Colonic mucosa (tissue), 4 donors: ENCODE measurements at regions not wholly inside any gene's neighbourhood (a gene's known extent, or its start where the extent isn't known, plus 50 kb on each side); places are given as distances from the start of the nearest gene placed in this dataset.

Source experiments
- DNase-seq: peaks from one replicate; pipeline ENCODE4 v3.0.0-alpha.2; 2020
- H3K27ac ChIP-seq: fragments of 200-600 bp; one replicate; pipeline ENCODE4 v1.8.0; 2021
- H3K27me3 ChIP-seq: fragments of 200-600 bp; one replicate; pipeline ENCODE4 v1.8.0; 2021
- H3K36me3 ChIP-seq: fragments of 200-600 bp; one replicate; pipeline ENCODE4 v1.8.0; 2021
- H3K4me1 ChIP-seq: fragments of 200-600 bp; one replicate; pipeline ENCODE4 v1.8.0; 2021; ENCODE audit warnings: mild to moderate bottlenecking
- H3K4me3 ChIP-seq: fragments of 200-600 bp; one replicate; pipeline ENCODE4 v1.8.0; 2021
- H3K9ac ChIP-seq, 2 donors: one replicate each; pipeline ENCODE4 v1.7.0; 2013; ENCODE audit warnings: control low read depth in 2 of 2, low read depth in 2 of 2, low read length in 2 of 2
- H3K9me3 ChIP-seq: fragments of 200-600 bp; one replicate; pipeline ENCODE4 v1.8.0; 2021
- CTCF ChIP-seq: fragments of 200-600 bp; IDR thresholded peaks from one replicate; pipeline ENCODE4 v1.8.0; 2022; ENCODE audit warnings: antibody characterized with exemption, mild to moderate bottlenecking
- intact Hi-C: fragments of 100-400 bp; cut with DNase I; formaldehyde crosslinking; loops from one replicate; pipeline ENCODE4 v1.14.1; 2022
- donor health status: healthy.
- donor health status: DM: no; HTN: no; CAD: no.
- donor health status: DM: no; HTN: no; CAD: no.

- intact Hi-C loops, result loop anchor here (5.0 kb wide), 1 partner anchor 540 kb away; no protein-coding TSS in a partner anchor
- DNase-seq, result no peak
- Histone ChIP-seq H3K4me1 (no peaks in the 10 kb centered on the region), H3K27ac (no peak overlapping the region), H3K9me3 (no peaks in the 10 kb centered on the region), H3K4me3 (no peak overlapping the region), H3K27me3 (no peaks in the 10 kb centered on the region), H3K36me3 (no peaks in the 10 kb centered on the region), H3K9ac (no peak overlapping the region)
- no peak for TF ChIP-seq CTCF
These were observed 528.5 kb upstream of the CCDC196 start for GRCh38 chr14:65957631-65958205.

- Histone ChIP-seq H3K27me3 (no peaks in the 10 kb centered on the region), H3K9ac (no peak overlapping the region), H3K4me1 (no peaks in the 10 kb centered on the region), H3K4me3 (no peak overlapping the region), H3K9me3 (no peaks in the 10 kb centered on the region), H3K27ac (no peak overlapping the region), H3K36me3 (no peaks in the 10 kb centered on the region)
- peak; percentile 22 for DNase-seq
- intact Hi-C loops, result loop anchor here (5.0 kb wide), 1 partner anchor 542 kb away; no protein-coding TSS in a partner anchor
- peak; percentile 33 for TF ChIP-seq CTCF
These were observed 527.3 kb upstream of the CCDC196 start for GRCh38 chr14:65958664-65959562.

DNA sequence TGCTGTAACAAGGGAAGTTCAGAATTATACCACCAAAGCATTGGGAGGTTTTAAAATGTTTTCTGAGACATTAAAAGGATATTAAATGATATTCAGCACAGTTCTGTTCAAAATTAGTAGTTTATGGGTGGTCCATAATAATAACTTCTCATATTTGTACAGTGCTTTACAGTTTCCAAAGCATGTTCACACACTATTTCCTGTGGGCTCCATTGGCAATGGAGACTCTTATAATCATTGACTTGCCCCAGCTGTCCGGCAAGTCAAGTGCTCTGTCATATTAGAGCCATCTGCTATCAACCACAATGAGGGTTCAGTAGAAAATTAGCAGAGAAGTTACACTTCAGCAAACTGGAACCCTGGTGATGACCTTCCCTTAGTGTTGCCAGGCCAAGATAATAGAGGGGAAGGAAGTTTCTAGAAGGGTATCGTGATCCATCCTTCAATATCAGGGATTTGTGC lies 526.6 kb upstream of the CCDC196 start:
- no peaks in the 10 kb centered on the region for H3K4me1 ChIP-seq
- no peak overlapping the region for H3K27ac ChIP-seq
- no peaks in the 10 kb centered on the region for H3K9me3 ChIP-seq
- no peaks in the 10 kb centered on the region for H3K27me3 ChIP-seq
- no peak overlapping the region for H3K9ac ChIP-seq
- no peak overlapping the region for H3K4me3 ChIP-seq
- intact Hi-C loops, result loop anchor here (2.0 to 5.0 kb wide), 2 partner anchors 542 to 795 kb away; no protein-coding TSS in a partner anchor
- H3K36me3 ChIP-seq, result no peaks in the 10 kb centered on the region
- DNase-seq, result no peak
- TF ChIP-seq CTCF, result no peak

GRCh38 chr14:65961004-65961403 lies 525.2 kb upstream of the CCDC196 start:
- Histone ChIP-seq H3K4me1 (no peaks in the 10 kb centered on the region), H3K27me3 (no peaks in the 10 kb centered on the region), H3K9ac (no peak overlapping the region), H3K4me3 (no peak overlapping the region), H3K36me3 (no peaks in the 10 kb centered on the region), H3K9me3 (no peaks in the 10 kb centered on the region), H3K27ac (no peak overlapping the region)
- peak; percentile 71 for DNase-seq
- intact Hi-C loops, result loop anchor here (1.0 to 2.0 kb wide), 2 partner anchors 109 to 796 kb away; no protein-coding TSS in a partner anchor
- TF ChIP-seq CTCF, result peak; percentile 50

DNA sequence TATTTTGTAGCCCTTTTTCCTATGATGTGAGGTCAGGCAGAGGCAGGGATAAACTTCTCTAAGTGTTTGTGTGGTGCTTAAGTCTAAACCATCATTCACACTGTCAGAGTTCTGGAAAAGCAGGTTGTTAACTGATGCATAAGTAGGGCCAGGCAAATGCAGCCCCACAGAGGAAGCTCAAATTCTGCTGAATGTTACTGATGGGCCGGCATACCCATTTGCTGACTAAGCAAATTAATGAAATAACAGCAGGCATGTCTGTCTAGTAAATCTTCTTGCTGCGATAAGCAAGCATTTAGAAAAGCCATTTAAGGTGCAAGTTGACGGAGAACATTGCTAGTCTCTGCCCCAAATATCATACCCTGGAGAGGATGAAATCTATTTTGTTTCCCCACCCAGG lies 523.2 kb upstream of the CCDC196 start:
- intact Hi-C loops, result no loop called here
- no peaks in the 10 kb centered on the region for H3K36me3 ChIP-seq
- no peak for TF ChIP-seq CTCF
- H3K9ac ChIP-seq, result no peak overlapping the region
- no peaks in the 10 kb centered on the region for H3K4me1 ChIP-seq
- no peaks in the 10 kb centered on the region for H3K27me3 ChIP-seq
- H3K27ac ChIP-seq, result no peak overlapping the region
- no peak for DNase-seq
- no peak overlapping the region for H3K4me3 ChIP-seq
- H3K9me3 ChIP-seq, result no peaks in the 10 kb centered on the region
